Retinal pigment epithelial cell (primary cell): ENCODE measurements at regions not wholly inside any gene's neighbourhood (a gene's known extent, or its start where the extent isn't known, plus 50 kb on each side); places are given as distances from the start of the nearest gene placed in this dataset.

Experiments used
- DNase-seq: peaks from one replicate; pipeline ENCODE4 v3.0.0-alpha.2; 2010; ENCODE audit warnings: low read depth
- H3K4me3 ChIP-seq: 2 replicates; pipeline ENCODE4 v1.5.1; 2011; ENCODE audit warnings: mild to moderate bottlenecking, low read length, control low read depth, moderate library complexity
- TF ChIP-seq, protein P1 (sequence below): conservative IDR thresholded peaks from 2 replicates; pipeline ENCODE4 v1.5.1; 2011; ENCODE audit warnings: low read depth, low read length, control low read depth, inconsistent platforms

DNA sequence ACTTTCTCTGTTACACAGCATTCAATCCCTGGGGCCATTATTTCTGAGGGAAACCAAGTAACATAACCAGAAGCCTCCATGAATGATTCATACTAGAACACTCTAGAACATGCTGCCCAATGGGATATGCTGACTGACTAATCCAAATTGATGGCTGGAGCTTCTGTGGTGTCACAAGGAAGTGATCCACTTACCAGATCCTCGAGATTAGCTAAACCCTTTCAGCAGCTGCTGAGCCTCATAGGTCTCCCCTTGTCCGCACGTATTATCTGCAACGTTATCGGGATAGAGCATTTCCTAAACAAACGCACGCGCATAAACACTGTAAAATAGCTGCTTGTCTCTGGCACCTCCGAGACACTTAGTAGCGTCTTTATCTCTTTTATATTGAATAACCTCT lies 61.2 kb upstream of the PROK2 start:
- no peak for DNase-seq
- H3K4me3 ChIP-seq = no peak overlapping the region
- TF ChIP-seq, protein P1, sequence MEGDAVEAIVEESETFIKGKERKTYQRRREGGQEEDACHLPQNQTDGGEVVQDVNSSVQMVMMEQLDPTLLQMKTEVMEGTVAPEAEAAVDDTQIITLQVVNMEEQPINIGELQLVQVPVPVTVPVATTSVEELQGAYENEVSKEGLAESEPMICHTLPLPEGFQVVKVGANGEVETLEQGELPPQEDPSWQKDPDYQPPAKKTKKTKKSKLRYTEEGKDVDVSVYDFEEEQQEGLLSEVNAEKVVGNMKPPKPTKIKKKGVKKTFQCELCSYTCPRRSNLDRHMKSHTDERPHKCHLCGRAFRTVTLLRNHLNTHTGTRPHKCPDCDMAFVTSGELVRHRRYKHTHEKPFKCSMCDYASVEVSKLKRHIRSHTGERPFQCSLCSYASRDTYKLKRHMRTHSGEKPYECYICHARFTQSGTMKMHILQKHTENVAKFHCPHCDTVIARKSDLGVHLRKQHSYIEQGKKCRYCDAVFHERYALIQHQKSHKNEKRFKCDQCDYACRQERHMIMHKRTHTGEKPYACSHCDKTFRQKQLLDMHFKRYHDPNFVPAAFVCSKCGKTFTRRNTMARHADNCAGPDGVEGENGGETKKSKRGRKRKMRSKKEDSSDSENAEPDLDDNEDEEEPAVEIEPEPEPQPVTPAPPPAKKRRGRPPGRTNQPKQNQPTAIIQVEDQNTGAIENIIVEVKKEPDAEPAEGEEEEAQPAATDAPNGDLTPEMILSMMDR = no peak

DNA sequence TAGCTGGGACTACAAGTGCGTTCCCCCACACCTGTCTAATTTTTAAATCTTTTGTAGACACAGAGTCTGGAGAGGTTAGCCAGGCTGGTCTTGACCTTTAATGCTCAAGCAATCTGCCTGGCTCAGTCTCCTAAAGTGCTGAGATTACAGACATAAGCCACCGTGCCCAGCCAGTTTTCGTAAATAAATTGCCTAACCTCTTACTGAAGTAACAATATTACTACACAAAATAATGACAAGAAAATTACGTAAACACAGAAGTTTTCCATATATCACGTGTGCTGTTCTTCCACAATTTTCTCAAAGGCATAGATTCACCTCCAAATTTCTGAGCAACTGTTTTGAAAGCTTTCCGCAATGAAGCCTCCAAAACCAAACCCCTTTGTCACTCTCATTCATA lies 58.1 kb upstream of the PROK2 start:
- TF ChIP-seq, protein P1 = no peak
- H3K4me3 ChIP-seq = no peak overlapping the region
- DNase-seq = no peak

DNA sequence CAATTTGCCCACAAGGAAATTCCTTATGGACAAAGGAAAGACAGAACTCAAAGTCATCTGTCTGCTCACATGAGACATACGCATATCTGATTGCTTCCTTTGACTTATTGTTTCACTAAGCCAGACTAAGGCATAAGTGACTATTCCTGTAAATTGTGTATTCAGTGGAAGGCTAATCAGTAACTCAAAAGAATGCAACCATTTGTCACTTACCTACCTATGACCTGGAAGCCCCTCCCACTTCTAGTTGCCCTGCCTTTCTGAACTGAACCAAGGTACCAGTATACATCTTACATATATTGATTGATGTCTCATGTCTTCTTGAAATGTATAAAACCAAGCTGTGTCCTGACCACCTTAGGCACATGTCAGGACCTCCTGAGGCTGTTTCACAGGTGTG lies 53.5 kb upstream of the PROK2 start:
- H3K4me3 ChIP-seq = no peak overlapping the region
- no peak for DNase-seq
- TF ChIP-seq, protein P1 = no peak
